HepG2 (cell line): ENCODE measurements at regions not wholly inside any gene's neighbourhood (a gene's known extent, or its start where the extent isn't known, plus 50 kb on each side); places are given as distances from the start of the nearest gene placed in this dataset.

ENCODE experiments used
- CBFB ChIP-seq: sonication (generic); formaldehyde crosslinking; IDR thresholded peaks from 2 replicates; pipeline ENCODE4 v1.4.0; 2020; ENCODE audit warnings: missing genetic modification reagents
- ETV5 ChIP-seq: IDR thresholded peaks from 2 replicates; pipeline ENCODE4 v1.6.1; 2018; ENCODE audit warnings: missing biosample characterization, missing genetic modification reagents, inconsistent platforms, borderline replicate concordance
- FLYWCH1 ChIP-seq: sonication (generic); formaldehyde crosslinking; IDR thresholded peaks from 2 replicates; pipeline ENCODE4 v1.8.1; 2023; ENCODE audit warnings: mild to moderate bottlenecking, missing genetic modification reagents
- HMG20A ChIP-seq: IDR thresholded peaks from 2 replicates; pipeline ENCODE4 v1.6.1; 2016; ENCODE audit warnings: borderline replicate concordance
- MEF2D ChIP-seq: sonication (generic); formaldehyde crosslinking; IDR thresholded peaks from 2 replicates; pipeline ENCODE4 v1.5.1; 2020; ENCODE audit warnings: mild to moderate bottlenecking, missing genetic modification reagents
- SATB2 ChIP-seq: sonication (generic); formaldehyde crosslinking; IDR thresholded peaks from 2 replicates; pipeline ENCODE4 v1.5.0; 2020; ENCODE audit warnings: missing genetic modification reagents
- ZC3H4 ChIP-seq: sonication (generic); formaldehyde crosslinking; IDR thresholded peaks from 2 replicates; pipeline ENCODE4 v1.4.0; 2020; ENCODE audit warnings: missing genetic modification reagents, borderline replicate concordance
- ZMYM4 ChIP-seq: sonication (generic); formaldehyde crosslinking; IDR thresholded peaks from 2 replicates; pipeline ENCODE4 v1.8.1; 2023; ENCODE audit warnings: mild to moderate bottlenecking, missing genetic modification reagents
- ZNF160 ChIP-seq: sonication (generic); formaldehyde crosslinking; IDR thresholded peaks from 2 replicates; pipeline ENCODE4 v1.8.0; 2022; ENCODE audit warnings: mild to moderate bottlenecking, inconsistent platforms, missing genetic modification reagents
- ZNF253 ChIP-seq: sonication (generic); formaldehyde crosslinking; IDR thresholded peaks from 2 replicates; pipeline ENCODE4 v1.8.0; 2022; ENCODE audit warnings: mild to moderate bottlenecking, missing genetic modification reagents, borderline replicate concordance
- ZNF839 ChIP-seq: sonication (generic); formaldehyde crosslinking; IDR thresholded peaks from 2 replicates; pipeline ENCODE4 v1.4.0; 2020; ENCODE audit warnings: missing genetic modification reagents, mild to moderate bottlenecking, borderline replicate concordance
- TF ChIP-seq, protein P1 (sequence below): sonication (generic); formaldehyde crosslinking; IDR thresholded peaks from 2 replicates; pipeline ENCODE4 v1.4.0; 2020; ENCODE audit warnings: missing genetic modification reagents
- TF ChIP-seq, protein P2 (sequence below): sonication (generic); formaldehyde crosslinking; IDR thresholded peaks from 2 replicates; pipeline ENCODE4 v1.4.0; 2020; ENCODE audit warnings: mild to moderate bottlenecking, missing genetic modification reagents
- TF ChIP-seq, protein P3 (sequence below), 2 experiments: sonication (generic) in 1 of 2; formaldehyde crosslinking in 1 of 2; IDR thresholded peaks; 2 replicates each; pipeline versions ENCODE4 v1.4.0 to v1.6.1; 2016 to 2020; ENCODE audit warnings: borderline replicate concordance in 1 of 2, low read depth in 1 of 2, mild to moderate bottlenecking in 1 of 2, missing genetic modification reagents in 1 of 2
- TF ChIP-seq, protein P4 (sequence below): sonication (generic); formaldehyde crosslinking; IDR thresholded peaks from 2 replicates; pipeline ENCODE4 v1.4.0; 2020; ENCODE audit warnings: missing genetic modification reagents

DNA sequence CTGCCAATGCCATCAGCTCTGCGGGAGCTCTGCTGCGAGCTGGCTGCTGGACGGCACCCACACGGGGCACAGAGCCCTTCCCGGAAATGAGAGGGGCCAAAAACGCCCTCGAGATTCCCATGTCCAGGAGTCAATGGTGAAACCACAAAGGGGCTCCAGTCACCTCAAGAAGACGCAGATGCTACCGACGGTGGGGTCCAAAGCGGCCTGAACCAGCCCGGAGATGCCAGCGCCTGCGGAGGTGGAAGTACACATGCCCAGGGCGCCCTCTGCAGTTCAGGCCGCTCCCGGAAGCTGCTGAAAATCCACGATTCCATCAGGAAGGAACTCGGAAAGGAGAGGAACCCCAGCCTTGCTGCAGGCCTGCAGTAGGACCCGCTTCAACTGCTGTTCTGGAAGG lies 82.4 kb upstream of the SELENOP start (continued):
- TF ChIP-seq, protein P1, sequence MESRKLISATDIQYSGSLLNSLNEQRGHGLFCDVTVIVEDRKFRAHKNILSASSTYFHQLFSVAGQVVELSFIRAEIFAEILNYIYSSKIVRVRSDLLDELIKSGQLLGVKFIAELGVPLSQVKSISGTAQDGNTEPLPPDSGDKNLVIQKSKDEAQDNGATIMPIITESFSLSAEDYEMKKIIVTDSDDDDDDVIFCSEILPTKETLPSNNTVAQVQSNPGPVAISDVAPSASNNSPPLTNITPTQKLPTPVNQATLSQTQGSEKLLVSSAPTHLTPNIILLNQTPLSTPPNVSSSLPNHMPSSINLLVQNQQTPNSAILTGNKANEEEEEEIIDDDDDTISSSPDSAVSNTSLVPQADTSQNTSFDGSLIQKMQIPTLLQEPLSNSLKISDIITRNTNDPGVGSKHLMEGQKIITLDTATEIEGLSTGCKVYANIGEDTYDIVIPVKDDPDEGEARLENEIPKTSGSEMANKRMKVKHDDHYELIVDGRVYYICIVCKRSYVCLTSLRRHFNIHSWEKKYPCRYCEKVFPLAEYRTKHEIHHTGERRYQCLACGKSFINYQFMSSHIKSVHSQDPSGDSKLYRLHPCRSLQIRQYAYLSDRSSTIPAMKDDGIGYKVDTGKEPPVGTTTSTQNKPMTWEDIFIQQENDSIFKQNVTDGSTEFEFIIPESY (CRISPR knock-in tag): peak; percentile 84
- TF ChIP-seq, protein P2, sequence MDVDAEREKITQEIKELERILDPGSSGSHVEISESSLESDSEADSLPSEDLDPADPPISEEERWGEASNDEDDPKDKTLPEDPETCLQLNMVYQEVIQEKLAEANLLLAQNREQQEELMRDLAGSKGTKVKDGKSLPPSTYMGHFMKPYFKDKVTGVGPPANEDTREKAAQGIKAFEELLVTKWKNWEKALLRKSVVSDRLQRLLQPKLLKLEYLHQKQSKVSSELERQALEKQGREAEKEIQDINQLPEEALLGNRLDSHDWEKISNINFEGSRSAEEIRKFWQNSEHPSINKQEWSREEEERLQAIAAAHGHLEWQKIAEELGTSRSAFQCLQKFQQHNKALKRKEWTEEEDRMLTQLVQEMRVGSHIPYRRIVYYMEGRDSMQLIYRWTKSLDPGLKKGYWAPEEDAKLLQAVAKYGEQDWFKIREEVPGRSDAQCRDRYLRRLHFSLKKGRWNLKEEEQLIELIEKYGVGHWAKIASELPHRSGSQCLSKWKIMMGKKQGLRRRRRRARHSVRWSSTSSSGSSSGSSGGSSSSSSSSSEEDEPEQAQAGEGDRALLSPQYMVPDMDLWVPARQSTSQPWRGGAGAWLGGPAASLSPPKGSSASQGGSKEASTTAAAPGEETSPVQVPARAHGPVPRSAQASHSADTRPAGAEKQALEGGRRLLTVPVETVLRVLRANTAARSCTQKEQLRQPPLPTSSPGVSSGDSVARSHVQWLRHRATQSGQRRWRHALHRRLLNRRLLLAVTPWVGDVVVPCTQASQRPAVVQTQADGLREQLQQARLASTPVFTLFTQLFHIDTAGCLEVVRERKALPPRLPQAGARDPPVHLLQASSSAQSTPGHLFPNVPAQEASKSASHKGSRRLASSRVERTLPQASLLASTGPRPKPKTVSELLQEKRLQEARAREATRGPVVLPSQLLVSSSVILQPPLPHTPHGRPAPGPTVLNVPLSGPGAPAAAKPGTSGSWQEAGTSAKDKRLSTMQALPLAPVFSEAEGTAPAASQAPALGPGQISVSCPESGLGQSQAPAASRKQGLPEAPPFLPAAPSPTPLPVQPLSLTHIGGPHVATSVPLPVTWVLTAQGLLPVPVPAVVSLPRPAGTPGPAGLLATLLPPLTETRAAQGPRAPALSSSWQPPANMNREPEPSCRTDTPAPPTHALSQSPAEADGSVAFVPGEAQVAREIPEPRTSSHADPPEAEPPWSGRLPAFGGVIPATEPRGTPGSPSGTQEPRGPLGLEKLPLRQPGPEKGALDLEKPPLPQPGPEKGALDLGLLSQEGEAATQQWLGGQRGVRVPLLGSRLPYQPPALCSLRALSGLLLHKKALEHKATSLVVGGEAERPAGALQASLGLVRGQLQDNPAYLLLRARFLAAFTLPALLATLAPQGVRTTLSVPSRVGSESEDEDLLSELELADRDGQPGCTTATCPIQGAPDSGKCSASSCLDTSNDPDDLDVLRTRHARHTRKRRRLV (CRISPR knock-in tag): no peak
- TF ChIP-seq FLYWCH1 (CRISPR knock-in tag): no peak
- TF ChIP-seq ETV5: peak; percentile 35; the same call in 1 of the 2 replicates
- TF ChIP-seq, protein P3, sequence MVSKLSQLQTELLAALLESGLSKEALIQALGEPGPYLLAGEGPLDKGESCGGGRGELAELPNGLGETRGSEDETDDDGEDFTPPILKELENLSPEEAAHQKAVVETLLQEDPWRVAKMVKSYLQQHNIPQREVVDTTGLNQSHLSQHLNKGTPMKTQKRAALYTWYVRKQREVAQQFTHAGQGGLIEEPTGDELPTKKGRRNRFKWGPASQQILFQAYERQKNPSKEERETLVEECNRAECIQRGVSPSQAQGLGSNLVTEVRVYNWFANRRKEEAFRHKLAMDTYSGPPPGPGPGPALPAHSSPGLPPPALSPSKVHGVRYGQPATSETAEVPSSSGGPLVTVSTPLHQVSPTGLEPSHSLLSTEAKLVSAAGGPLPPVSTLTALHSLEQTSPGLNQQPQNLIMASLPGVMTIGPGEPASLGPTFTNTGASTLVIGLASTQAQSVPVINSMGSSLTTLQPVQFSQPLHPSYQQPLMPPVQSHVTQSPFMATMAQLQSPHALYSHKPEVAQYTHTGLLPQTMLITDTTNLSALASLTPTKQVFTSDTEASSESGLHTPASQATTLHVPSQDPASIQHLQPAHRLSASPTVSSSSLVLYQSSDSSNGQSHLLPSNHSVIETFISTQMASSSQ (IDR thresholded peaks at IDR 0.05; ENCODE audit: low read depth): no peak
- TF ChIP-seq, protein P3 (CRISPR knock-in tag; IDR thresholded peaks at IDR 0.05; ENCODE audit: borderline replicate concordance): no peak
- no peak for TF ChIP-seq ZC3H4 (CRISPR knock-in tag)
- no peak for TF ChIP-seq HMG20A (CRISPR knock-in tag)
- TF ChIP-seq, protein P4, sequence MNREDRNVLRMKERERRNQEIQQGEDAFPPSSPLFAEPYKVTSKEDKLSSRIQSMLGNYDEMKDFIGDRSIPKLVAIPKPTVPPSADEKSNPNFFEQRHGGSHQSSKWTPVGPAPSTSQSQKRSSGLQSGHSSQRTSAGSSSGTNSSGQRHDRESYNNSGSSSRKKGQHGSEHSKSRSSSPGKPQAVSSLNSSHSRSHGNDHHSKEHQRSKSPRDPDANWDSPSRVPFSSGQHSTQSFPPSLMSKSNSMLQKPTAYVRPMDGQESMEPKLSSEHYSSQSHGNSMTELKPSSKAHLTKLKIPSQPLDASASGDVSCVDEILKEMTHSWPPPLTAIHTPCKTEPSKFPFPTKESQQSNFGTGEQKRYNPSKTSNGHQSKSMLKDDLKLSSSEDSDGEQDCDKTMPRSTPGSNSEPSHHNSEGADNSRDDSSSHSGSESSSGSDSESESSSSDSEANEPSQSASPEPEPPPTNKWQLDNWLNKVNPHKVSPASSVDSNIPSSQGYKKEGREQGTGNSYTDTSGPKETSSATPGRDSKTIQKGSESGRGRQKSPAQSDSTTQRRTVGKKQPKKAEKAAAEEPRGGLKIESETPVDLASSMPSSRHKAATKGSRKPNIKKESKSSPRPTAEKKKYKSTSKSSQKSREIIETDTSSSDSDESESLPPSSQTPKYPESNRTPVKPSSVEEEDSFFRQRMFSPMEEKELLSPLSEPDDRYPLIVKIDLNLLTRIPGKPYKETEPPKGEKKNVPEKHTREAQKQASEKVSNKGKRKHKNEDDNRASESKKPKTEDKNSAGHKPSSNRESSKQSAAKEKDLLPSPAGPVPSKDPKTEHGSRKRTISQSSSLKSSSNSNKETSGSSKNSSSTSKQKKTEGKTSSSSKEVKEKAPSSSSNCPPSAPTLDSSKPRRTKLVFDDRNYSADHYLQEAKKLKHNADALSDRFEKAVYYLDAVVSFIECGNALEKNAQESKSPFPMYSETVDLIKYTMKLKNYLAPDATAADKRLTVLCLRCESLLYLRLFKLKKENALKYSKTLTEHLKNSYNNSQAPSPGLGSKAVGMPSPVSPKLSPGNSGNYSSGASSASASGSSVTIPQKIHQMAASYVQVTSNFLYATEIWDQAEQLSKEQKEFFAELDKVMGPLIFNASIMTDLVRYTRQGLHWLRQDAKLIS (CRISPR knock-in tag): no peak
- TF ChIP-seq ZNF839 (CRISPR knock-in tag): no peak
- TF ChIP-seq ZNF160 (CRISPR knock-in tag): no peak
- no peak for TF ChIP-seq ZNF253 (CRISPR knock-in tag)
- no peak for TF ChIP-seq MEF2D (CRISPR knock-in tag)
- no peak for TF ChIP-seq SATB2 (CRISPR knock-in tag)
- no peak for TF ChIP-seq ZMYM4 (CRISPR knock-in tag)
- TF ChIP-seq CBFB: no peak
